Dermis microvascular lymphatic vessel endothelial cell (primary cell): ENCODE measurements at regions not wholly inside any gene's neighbourhood (a gene's known extent, or its start where the extent isn't known, plus 50 kb on each side); places are given as distances from the start of the nearest gene placed in this dataset.
"Not testable (repeated sequence)": the region's sequence is repeated elsewhere in the genome, so short reads cannot be mapped to it uniquely, and the experiment has no call there.

Source experiments
- DNase-seq, 2 donors: peaks; one replicate each; pipeline versions ENCODE4 v3.0.0 to v3.0.0-alpha.2; 2010; ENCODE audit warnings: low read depth in 2 of 2

DNA sequence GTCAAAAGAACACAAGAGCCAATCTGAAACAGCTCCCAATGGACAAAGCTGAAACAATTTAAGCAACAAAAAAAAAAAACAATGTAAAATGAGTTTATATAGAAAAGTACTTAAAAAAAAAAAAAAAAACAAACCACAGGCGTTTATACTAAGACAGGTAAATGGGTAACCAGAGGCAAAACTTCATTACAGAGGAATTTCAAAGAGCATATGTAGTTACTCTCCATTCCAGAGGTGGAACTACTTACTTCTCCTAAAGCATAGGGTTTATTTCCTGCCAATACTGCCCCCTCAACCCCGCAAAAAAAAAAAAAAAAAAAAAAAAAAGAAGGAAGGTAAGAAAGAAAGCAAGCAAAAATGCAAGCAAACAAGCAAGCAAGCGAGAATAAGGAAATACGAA is 132.9 kb downstream of the LIG4 start:
- no peak for DNase-seq

DNA sequence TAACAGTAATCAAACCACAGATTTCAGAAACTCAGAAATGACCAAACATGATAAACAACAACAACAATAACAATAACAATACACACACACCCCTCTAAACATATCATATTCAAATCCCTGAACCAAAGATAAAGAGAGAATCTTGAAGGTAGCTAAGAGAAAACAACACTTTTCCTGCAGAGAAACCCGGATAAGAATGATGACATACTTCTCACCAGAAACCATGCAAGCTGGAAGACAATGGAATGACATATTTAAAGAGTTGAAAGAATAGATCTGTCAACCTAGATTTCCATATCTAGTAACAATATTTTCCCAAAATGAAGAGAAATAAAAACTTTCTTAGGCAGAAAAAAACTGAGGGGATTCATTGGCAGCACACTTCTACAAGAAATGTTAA is 138.1 kb downstream of the LIG4 start:
- DNase-seq, result no peak

DNA sequence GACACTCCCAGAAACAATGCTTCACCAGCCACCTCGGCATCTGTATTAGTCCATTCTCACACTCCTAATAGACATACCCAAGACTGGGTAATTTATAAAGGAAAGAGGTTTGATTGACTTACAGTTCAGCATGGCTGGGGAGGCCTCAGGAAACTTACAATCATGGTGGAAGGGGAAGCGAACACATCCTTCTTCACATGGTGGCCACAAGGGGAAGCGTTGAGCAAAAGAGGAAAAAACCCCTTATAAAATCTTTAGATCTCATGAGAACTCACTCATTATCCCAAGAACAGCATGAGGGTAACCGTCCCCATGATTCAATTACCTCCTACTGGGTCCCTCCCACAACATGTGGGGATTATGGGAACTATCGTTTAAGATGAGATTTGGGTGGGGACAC is 140.9 kb downstream of the LIG4 start:
- not testable (repeated sequence) for DNase-seq

DNA sequence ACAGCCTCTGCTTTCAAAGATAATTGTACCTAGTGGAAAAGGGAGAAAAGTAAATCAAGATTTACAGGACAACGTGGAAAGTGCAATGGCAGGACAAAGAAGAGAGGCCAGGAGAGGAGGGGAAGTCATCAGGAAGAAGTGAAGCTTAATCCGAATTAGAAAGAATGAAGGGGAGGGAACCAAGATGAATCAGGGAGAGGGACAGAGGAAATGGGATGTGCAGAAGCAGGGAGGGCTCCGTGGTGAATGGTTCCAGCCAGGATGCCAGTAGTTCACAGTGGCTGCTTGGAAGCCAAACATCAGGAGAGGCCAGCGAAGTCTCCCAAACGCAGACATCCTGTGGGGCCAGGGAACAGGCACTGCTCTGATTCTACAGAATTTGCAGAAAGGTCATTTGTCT is 144.4 kb downstream of the LIG4 start:
- no peak for DNase-seq

DNA sequence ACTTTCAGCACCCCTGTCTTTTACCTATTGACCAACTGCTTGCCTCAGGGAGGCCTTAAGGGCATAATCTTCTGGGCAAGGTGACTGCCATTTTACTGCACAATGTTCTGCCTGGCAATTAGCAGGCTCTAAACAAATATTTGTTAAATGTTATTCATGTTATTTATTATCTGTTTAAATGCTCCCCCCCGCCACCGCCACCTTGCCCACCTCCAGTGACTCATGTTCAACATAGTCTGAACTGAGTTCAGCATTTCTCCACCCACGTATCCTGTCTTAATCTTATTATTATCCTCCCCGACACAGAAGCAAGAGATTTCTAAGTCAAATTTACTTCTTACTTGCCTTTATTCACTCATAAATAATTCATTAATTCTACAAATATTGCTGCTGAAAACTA is 144.8 kb downstream of the LIG4 start:
- no peak for DNase-seq

DNA sequence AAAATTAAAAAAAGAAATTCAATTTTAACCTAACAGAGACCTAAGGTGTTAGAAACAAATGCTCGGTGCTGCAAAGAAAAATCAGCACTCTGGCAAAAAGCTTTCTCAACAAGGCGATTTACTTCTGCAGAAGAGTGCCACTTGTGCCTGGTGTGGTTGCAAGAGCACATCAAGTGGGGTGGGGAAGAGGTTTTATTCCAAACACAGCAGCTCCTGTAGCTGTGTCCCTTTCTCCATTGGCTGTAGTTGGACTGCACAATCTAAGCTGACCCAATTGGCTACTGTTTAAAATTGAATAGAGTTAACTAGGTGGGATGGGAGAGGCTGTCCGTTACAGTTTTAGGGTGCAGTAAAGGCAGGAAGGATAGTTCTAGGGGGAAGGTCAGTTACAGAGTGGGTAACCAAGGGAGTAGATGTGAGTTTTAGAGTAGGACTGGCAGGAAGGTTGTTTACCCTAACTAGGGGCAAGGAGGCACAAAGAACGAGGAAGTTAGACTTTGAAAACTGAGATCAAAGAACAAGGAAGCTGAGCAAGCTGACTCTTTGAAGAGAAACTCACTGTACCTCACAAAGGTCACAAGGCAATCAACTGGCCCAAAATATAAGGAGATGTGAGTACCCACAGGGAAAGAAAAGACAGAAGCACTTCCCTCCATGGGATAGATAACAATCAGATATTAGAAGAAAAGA is 145.7 kb downstream of the LIG4 start:
- DNase-seq, result no peak

DNA sequence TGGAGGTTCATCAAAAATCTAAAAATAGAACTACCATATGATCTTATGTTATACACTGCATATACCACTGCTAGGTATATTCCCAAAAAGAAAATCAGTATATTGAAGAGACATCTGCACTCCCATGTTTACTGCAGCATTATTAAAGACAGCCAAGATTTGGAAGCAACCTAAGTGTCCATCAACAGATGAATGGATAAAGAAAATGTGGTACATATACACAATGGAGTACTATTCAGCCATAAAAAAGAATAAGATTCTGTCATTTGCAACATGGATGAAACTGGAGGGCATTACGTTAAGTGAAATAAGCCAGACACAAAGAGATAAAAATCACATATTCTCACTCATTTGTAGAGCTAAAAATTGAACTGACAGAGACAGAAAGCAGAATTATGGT is 151.0 kb downstream of the LIG4 start:
- DNase-seq, result not testable (repeated sequence)

DNA sequence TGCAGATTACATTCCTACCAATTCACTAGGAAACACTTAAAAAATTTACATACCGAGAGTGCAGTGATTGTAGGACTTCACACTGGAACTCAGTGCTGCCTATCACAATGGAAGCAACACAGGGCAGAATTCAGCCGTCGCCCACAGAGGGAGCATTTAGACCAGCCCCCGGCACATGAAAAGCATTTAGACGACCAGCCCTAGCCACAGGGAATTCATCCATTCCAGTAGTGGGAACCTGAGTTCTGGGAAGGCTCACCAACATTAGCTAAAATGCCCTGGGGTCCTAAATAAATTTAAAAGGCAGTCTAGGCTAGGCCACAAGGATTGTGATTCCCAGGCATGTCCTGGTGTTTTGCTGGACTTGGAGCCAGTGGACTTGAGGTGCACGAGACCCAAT is 155.2 kb downstream of the LIG4 start:
- no peak for DNase-seq

DNA sequence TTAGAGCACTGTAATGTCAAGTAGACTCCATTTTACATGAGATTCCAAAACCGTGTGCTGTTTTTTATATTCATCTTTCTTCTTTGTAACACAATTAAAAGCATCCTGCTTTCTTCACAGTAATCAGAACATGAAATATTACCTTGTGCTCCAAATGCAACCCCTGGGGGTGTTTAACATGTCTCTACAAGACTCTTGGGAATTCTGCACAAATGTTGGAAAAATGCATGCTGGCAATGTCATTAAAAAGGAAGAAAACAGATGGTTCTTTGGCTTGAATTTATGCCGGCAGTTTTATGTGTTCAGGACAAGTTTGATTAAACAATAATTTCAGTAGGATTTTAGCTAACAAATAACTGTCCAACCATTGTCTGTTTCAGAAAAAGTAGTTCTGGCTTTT is 159.1 kb downstream of the LIG4 start:
- DNase-seq, result no peak

DNA sequence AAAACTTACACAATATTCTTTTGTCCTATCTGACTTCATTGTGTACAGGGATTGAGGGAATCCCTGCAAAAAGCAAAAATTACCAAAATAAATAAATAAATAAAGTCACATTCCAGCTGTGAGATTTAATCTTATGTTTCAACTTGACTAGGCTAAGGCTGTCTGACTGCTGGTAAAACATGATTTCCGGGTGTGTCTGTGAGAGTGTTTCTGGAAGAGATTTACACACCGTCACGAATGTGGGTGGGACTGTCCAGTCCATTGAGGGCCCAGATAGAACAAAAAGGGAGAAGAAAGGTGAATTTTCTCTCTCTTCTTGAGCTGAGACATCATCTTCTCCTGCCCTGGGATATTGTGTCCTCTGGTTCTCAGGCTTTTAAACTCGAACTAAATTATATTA is 166.1 kb downstream of the LIG4 start:
- no peak for DNase-seq

DNA sequence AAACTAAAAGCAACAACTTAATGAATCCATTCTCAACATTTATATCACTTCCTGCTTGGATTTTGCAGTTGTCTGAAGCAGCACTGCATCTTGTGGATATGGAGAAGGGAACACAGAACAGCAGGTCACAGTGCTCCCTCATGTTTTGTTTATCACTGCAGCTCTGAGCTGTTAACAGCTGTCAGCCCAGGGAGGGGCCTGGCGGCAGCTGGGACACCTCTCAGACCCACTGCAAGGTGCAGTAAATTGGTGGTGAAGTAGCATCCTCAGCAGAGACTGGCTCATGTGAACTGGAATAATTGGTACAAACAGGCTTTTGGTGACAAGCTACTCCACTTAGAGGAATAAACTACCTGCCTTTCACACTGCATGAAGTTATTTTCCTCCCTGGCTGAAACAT is 170.4 kb downstream of the LIG4 start:
- DNase-seq, result no peak

DNA sequence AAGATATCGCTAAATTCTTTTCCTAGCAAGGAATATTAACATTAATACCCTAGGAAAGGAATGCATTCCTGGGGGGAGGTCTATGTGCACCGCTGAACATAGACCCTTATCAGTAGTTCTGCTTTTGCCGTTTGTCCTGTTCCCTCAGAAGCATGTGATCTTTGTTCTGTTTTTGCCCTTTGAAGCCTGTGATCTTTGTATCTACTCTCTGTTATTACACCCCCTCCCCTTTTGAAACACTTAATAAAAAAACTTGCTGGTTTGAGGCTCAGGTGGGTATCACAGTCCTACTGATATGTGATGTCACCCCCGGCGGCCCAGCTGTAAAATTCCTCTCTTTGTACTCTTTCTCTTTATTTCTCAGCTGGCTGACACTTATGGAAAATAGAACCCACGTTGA is 172.5 kb downstream of the LIG4 start:
- DNase-seq, result not testable (repeated sequence)

DNA sequence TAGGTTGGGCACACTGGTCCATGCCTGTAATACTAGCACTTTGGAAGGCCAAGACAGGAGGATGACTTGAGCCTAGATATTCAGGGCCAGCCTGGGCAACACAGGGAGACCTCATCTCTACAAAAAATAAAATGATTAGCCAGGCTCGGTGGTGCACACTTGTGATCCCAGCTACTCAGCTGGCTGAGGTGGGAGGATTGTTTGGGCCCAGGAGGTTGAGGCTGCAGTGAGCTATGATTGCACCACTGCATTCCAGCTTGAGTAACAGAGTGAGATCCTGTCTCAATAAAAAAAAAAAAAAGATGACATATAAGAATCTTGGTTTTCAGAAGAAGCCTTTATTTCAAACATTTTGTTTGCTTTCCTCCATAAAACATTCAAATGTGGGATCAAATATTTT is 178.0 kb downstream of the LIG4 start:
- no peak for DNase-seq

DNA sequence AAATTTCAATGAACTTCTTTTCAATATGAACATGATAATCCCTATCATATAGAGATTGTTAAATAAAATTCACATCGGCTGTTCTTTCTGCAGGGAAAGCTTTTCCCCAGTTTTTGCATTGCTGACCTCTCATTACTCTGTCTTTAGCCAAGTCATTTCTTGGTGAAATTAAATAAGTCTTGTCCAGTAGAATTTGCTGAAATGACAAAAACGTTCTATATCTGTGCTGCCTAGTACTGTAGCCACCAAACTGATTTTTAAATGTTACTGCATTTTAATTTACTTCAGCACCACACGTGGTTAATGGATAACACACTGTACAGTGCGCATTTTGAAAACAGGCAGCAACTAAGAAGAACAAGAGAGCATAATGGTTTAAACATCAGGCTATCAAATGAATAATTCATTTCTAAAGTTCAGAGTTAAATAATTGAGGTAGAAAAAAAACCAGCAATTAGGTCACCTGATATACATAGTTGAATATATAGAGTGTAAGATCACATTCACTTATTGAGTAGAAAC is 178.9 kb downstream of the LIG4 start:
- DNase-seq, result no peak

DNA sequence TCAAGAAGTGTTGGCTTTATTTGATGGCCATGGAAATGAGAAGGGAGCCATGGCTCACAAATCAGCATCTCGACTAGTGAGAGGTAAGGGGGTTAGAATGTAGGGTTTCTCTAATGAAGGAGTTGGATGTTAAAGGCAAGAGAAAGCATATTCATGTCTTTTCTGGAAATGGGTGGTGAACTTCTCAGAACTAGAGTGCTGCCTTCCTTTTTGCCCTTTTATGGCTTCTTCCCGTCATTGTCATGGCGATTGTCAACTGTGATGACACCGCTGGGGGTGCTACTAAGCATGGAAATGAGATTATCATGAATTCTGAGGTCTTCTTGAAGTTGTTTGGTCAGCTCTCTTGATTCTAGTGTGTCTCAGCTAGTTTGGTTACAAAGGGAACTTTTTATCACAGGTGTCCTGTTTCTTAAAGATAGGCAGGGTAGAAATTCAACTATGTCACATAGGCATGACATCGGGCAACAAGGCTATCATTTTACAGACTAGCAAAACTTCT is 180.4 kb downstream of the LIG4 start:
- no peak for DNase-seq

DNA sequence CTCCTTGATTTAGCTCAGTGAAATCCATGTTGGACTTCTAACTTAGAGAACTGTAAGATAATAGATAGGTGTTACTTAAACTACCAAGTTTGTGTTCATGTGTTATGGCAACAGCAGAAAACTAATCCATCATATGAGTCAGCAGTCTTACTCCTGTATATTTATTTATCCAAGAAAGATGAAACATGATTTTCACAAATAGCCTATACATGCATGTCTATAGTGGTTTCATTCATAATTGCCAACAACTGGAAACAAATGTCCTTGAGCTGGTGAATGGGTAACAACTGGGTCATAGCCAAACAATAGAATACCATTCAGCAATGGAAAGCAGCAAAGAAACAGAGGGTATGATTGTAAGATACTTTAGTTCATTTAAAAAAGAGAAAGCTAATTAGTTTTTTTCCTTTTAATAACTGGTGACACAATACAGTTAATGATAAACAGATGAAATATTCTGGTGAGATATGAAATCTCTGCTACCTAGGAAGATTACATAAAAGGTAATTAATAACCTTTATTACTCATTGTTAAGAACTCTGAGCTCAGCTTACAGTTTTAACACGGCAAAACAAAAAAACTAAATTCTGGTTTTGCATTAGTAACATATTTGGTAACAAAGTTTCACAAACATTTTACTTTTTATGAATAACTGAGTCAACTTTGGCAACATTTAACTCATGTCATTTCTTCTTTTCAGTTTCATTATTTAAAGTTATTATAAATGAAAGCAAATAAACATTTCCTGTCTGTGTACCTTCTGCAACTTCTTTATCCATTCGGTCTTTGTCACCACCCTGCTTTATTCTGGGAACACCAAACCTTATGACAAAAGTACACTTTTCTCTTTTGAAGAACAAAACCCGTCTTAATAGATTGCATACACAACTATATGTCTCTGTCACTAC is 181.3 kb downstream of the LIG4 start:
- no peak for DNase-seq

DNA sequence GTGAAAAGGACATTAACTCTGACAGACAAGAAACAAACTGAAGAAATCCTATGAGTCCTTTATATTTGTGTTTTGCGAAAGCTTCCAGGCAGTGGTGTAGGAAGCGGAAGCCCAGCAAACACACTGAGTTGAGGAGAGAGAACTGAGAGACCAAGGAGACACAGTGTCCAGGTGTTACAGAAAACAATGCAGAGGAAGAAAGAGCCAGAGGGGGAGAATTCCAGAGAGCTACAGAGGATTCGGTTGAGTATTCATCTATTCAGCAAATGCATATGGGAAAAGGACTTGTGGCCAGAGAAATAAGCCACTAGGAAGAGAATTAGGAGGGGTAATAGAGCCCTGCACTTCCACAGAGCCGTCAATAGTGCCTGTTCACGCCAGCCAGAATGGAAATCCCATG is 183.5 kb downstream of the LIG4 start:
- DNase-seq, result no peak

DNA sequence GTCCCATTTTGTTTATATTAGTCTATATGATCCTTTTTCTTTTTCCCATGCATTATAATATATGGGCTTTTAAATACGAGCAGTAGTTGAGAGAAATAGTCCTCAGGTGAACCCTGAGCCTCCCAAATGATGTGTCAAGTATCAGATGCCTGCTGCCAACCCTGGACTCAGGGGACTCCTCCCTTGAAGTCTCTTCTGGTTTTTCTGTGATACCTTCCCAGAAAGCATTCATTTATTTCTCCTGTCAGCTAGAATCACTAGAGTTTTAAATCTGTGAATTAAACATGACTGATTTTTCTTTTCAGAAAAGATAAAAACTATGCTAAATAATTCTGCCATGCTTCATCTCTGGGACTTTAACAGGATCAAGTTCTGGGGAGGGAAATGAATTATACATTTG is 184.6 kb downstream of the LIG4 start:
- no peak for DNase-seq

DNA sequence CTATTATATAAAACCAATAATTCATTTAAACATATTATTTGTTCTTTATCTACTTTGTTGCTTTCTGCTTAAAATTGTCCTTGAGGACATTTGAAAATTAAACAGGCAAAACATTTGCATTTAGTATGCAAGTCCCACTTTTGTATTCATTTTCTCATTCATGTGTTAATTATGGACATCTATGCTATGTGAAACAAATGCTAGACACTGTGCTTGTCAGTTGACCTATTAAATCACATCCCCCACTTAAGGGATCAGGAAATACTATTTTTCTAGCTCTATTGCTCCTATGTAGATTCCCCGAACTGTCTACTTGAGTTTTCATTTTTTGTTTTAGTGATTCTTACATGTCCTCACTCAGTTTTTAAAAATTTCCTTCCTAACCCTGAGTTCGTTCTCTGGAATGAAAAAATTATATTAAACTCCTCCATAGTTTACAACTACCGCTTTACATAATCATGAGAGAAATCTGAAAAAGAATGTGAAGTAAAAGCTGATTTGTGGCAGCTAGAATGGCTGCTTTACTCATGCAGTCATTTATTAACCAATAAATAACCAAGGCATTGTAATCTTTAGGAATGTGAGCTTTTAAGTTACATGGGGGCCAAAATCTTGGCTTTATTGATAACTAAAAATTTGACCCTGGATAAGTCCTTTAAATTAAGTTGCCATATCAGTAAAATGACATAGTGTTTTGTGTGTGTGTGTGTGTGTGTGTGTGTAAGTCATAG is 188.5 kb downstream of the LIG4 start:
- no peak for DNase-seq

DNA sequence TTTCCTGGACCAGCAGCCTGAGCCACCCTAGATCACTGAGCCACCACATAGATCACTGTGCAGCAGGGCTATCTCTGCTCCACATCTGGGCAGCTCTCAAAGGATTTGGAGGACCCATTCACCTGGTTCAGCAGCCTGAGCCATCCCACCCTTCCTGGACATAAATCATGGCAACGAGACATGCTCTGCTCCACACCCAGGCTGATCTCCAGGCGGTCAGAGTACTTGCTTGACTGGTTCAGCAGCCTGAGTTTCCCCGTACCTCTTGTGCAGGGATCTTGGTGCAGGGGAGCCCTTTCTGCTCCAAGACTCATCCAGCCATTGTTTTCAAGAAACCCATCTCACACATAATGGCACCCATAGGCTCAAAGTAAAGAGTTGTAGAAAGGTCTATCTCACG is 195.3 kb downstream of the LIG4 start:
- no peak for DNase-seq

DNA sequence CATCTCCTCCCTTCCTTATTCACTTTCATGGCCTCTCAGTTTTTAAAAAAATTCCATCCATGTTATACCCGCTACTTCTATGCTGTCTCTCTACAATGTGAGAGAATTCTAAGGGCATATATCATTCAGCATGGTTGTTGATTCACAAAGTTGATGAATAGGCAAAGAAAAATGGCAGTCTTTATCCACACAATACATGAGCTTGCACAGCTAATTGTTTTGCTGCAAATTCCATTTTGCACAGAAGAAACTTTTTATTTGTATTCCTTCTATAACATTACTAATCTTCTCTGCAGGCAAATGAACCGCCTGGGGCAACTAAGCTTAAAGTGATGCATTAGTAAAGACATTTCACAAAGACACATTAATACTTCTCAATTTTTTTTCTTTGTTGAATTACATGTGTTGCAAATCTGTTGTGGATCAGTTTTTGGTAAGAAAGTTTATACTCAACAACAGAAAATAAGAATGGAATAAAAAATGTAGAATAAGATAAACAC is 196.9 kb downstream of the LIG4 start:
- DNase-seq, result no peak

DNA sequence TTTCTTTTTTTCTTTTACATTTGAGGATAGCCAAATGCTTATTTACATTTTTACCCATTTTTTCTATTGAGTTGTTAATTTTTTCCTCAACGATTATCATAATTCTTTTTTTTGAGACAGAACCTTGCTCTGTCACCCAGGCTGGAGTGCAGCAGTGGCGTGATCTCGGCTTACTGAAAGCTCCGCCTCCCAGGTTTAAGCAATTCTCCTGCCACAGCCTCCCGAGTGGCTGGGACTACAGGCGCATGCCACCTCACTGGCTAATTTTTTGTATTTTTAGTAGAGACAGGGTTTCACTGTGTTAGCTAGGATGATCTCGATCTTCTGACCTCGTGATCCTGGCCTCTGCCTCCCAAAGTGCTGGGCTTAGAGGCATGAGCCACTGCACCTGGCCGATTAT is 208.7 kb downstream of the LIG4 start:
- no peak for DNase-seq
